Putamen (tissue), 1 donor: ENCODE measurements at regions not wholly inside any gene's neighbourhood (a gene's known extent, or its start where the extent isn't known, plus 50 kb on each side); places are given as distances from the start of the nearest gene placed in this dataset.

Source experiments
- DNase-seq: peaks from one replicate; pipeline ENCODE4 v3.0.0-alpha.2; 2016; ENCODE audit warnings: low spot score

- no peak for DNase-seq
These were observed 176.0 kb downstream of the ACKR3 start for GRCh38 chr2:236745420-236746210.

DNA sequence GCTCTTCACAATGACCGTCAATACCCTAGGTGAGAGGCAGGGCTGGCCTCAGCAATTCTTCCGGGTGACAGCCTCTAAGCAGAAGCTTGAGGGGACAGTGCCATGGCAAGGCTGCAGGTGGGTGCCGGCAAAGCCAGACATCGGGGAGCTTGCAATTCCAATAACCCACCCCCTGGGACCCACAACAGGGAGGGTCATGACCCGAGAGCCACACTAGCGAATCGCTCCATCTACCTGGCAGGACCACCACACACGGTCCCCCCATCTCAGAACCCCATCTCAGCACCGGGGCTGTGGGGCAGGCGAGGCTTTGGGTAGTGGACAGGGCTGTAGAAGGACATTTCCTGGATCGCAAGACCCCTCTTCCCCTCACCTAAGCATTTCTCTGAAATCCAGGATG, 177.2 kb downstream of the ACKR3 start:
- no peak for DNase-seq

DNA sequence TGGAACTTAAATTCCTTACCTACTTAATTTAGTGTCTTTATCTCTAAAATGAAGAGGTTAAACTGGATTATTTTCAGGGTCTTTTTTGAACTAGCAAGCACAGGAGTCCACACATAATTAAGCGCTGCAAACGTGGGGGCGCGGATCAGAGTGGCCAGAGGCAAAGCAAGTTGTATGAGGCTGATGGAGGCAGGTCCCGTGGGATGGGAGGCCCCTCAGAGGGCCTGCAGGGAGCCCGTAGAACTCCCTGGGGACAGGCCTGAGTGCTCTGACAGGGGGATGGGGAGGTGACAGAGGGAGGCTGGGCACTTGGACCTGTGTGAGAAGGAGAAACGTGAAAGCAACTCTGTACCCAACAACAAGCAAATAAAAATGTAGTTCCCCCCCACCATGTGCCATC, 177.8 kb downstream of the ACKR3 start:
- no peak for DNase-seq

- no peak for DNase-seq
These were observed 178.3 kb downstream of the ACKR3 start for GRCh38 chr2:236747925-236748324.

DNA sequence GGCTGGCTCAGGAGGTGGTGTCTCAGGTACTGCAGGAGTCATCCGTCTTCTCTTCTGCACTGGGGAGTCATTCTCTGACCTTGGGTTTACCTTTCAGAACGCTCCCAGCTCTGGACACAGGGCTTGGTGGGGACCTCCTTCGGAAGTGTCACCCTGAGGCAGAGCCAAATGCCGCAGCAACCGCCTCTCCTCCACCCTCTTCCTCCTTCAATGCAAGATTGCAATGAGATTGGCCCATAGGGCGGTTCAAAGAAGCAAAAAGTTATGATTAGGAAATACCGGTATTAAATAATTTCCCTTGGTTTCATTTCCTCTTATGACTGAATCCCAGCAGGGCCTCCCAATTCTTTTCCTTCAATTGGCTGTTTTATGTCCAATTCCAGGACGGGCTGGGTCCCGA, 178.8 kb downstream of the ACKR3 start:
- DNase-seq = no peak

GRCh38 chr2:236748801-236749200, 179.2 kb downstream of the ACKR3 start:
- no peak for DNase-seq

DNA sequence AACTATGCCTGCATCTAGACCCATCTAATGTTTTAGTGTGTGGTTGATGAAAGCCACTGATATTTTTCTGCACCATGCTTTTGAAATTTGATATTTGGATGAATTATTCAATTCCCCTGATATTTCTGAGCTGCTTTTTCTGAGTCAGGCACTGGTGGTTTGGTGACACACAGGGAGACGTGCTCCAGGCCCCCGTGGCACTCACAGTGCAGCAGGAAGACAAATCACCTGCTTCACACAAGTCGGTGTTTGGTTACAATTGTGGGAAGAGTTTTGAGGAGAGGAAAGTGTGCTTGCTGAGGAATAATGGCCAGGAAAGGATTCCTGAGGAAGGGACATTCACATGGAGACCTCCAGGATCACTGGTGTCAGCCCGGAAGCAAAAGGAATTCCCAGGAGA, 179.7 kb downstream of the ACKR3 start:
- DNase-seq = no peak

DNA sequence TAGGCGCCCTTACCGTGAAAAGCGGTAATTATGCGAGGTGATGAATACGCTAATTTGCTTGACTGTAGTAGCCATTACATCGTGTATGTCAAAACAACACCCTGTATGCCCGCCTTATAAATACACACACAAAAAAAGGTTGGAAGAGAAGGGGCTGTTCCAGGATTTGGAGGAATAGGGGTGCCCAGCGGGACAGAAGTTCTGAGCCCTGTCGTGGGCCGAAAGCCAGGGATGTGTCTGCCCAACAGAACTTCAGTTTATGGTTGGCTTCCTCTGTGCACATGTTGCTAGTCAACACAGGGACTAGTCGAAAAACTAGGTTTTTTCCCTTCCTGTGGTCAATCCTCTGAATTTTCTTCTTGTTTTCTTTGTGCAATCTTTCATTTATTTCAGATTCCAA, 182.5 kb downstream of the ACKR3 start:
- no peak for DNase-seq

DNA sequence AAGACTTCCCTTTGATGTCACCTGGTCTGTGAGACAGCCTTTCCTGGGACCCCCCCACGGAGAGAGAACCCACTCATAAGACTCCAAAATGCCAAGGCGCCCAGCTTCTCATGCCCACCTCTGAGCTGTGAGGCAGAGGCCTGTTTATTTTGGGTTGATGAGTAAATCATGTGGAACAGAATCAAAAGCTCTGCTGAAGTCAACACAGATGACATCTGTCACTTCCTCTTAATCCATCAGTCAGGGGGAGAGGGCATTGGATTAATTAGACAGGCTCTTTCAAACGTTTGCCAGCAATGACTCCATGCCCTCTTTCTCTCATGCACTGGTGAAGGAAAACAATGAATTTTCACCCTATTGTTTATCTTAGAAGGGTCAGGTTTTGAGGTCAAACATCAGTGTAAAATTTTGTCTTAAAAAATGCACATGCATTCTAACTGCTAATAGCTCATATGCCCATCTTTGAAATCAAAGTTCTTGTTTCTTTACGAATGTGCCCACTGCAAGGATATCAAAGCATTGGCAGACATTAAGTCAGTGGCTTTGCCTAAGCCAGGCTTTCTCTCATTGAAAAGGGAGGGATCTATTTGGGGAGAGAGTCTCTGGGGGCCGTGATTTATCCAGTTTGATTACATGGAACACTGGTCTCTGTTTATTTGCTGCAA, 184.1 kb downstream of the ACKR3 start:
- DNase-seq = no peak

GRCh38 chr2:236754271-236754944, 184.8 kb downstream of the ACKR3 start:
- DNase-seq = no peak

DNA sequence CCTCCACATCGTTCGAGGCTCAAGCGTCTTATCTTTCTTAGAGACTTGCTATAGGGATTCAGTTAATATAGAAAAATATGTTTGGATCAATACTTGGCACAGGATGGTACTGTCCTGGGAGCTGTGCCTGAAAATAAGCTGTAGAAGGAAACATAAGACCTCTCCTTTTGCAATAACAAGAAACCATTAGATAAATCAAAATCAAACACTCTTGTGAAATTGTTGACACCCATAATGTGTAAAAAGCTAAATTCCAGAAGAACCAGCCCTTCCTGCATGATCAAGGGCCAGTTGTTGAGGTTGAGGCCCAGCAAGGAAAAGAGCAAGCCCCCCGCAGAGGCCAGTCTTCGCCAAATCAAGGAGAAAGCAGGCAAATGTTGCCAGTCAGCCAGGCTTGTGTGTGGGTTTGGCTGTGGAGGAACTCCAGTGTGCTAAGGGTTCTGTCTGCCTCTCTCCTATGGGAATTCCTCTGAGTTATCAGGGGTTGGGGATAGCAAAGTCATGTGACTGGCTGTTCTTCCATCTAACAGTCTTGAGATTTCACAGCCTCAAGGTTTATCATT, 185.7 kb downstream of the ACKR3 start:
- no peak for DNase-seq

DNA sequence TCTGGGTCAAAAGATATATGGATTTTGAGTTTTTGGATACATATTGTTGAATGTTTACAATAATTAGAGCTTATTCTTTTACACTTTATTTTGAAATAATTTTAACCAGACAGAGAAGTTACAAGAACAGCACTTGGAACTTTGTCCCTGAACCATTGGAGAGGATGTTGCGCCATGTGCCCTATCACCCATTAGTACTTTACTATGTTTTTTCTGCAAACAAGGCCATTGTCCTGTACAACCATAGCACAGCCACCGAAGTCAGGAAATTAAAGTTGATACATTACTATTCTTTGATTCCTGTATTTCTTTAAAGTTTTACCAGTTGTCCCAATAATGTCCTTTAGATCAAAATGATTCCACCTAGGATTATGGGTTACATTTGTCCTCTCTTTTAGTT, 188.8 kb downstream of the ACKR3 start:
- DNase-seq = no peak

GRCh38 chr2:236760246-236760645, 190.6 kb downstream of the ACKR3 start:
- no peak for DNase-seq

DNA sequence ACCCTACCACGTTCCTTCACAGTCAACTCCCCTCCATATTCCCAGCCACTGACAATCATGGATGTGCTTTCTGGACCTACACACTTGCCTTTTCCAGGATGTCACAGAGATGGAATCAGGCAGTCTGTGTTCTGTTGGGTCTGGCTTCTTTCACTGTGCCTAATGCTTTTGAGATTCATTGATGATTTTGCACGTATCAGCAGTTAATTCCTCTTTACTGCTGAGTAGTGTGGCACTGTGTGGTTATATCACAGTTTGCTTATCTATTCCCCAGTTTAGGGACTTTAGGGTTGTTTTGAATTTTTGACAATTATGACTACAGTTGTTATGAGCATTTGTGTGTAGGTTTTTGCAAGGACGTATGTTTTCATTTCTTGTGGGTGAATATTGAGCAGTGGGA, 191.7 kb downstream of the ACKR3 start:
- DNase-seq = no peak

DNA sequence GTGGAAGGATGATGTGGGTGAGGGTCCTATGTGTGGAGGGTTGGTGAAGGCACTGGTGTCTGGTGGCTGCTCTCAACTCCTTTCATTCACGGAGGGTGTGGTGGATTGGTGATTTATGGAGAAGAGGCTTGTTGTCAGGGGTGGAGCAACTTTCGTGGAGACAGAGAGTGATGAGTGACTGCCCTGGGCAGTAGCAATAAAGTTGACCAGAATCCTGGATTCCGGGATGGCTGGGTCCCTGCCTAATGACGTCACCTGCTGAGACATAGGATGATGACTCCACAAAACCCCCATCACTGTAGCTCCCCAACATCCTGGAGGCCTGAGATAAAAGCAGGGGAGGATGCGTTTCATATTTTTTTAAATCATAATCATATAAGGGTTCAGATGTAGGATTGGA, 193.0 kb downstream of the ACKR3 start:
- no peak for DNase-seq

- DNase-seq = no peak
These were observed 194.2 kb downstream of the ACKR3 start for GRCh38 chr2:236763857-236764256.

DNA sequence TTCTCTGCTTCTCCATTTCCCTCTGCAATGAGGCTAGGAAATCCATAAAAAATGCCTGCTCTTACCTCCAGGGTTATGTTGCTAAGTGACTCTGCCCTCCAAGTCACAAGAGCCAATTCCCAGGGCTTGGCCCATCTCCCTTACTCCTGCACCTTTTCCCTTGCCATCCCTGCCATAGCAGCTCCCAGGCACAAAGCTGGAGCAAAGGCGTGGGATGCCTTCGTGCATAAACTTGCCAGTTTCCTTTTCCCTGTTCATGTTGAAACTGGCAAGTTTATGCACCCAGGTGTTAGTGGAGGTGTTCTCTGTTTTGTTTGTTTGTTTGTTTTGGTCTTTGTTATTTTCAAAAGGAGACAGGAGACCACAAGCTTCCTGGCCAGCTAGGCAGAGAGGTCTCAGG, 195.1 kb downstream of the ACKR3 start:
- DNase-seq = no peak

DNA sequence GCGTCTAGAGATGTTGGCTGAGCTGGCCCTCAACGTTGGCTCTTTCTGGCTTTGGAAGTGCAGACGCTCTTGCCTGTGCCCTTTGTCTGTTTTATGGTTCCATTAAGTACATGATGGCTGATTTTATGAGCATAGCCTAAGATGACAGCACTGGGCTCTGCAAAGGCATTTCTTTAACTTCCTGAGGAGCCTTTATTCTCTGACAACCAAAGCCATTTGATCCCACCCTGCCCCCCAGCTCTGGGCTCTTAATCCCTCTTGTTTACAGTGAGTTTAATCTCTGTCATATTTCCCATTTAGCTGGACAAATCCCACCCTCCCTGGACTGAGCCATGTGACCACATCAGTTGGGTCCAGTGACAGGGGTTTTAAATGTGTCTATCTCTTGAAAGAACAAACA, 195.9 kb downstream of the ACKR3 start:
- no peak for DNase-seq

- DNase-seq = no peak
These were observed 197.2 kb downstream of the ACKR3 start for GRCh38 chr2:236766850-236767249.

GRCh38 chr2:236767941-236768340, 198.3 kb downstream of the ACKR3 start:
- no peak for DNase-seq

DNA sequence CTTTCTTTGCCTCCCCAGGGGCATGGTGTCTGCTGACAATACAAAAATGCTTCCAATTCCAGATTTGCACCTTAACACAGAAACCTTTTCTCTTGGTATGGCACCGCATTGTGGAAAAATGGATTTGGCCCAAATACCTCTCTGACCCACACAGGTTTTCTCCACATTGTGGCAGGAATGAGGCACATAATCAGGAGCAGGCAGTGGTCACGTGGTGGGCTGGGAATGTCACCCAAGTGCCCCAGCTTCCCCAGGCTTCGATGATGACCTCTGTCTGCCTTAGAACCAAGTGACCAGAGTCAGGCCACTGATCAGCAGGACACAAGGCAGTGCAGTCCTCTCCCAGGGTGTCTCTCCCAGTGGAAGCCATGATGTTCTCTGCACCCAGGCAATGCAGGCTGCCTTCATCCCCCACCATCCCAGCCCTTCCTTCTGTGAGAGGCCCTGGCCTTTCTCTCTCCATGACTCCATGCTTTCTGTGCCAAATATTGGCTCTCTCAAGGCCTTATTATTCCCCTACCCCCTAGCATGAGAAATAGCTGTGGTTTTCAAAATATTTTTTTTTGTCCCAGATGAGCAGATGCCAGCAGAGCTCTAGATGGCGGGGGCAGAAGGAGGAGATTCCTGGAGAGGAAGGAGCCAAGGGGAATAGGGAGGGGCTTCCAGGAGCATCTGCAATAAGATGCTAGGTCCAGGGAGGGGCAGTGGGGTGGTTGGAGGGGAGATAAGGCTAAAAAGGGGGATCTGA, 198.9 kb downstream of the ACKR3 start:
- no peak for DNase-seq

GRCh38 chr2:236769981-236770671, 200.5 kb downstream of the ACKR3 start:
- DNase-seq = no peak
